Transverse colon (tissue), 4 donors: ENCODE measurements at regions not wholly inside any gene's neighbourhood (a gene's known extent, or its start where the extent isn't known, plus 50 kb on each side); places are given as distances from the start of the nearest gene placed in this dataset.

Experiments
- DNase-seq: peaks from one replicate; pipeline ENCODE4 v3.0.0-alpha.2; 2019
- H3K27ac ChIP-seq, 4 donors: fragments of 200-600 bp; sonication (generic); 2 replicates each; pipeline ENCODE4 v1.5.1; 2016 to 2018; ENCODE audit warnings: inconsistent platforms in 4 of 4
- H3K27me3 ChIP-seq: fragments of 200-600 bp; sonication (generic); 2 replicates; pipeline ENCODE4 v1.5.1; 2017; ENCODE audit warnings: inconsistent platforms
- H3K36me3 ChIP-seq, 4 donors: fragments of 200-600 bp; sonication (generic); 2 replicates each; pipeline ENCODE4 v1.5.1; 2017 to 2019; ENCODE audit warnings: inconsistent platforms in 4 of 4
- H3K4me1 ChIP-seq, 4 donors: fragments of 200-600 bp; sonication (generic); 2 replicates each; pipeline ENCODE4 v1.5.1; 2017 to 2020; ENCODE audit warnings: inconsistent platforms in 4 of 4
- H3K4me3 ChIP-seq, 4 donors: fragments of 200-600 bp; sonication (generic); 1 replicate in 1 of 4; 2 replicates in 3 of 4; pipeline versions ENCODE4 v1.5.1 to v1.6.1; 2017 to 2019; ENCODE audit warnings: inconsistent platforms in 4 of 4
- H3K9me3 ChIP-seq, 2 donors: fragments of 200-600 bp; sonication (generic); 2 replicates each; pipeline ENCODE4 v1.5.1; 2017 to 2019; ENCODE audit warnings: inconsistent platforms in 2 of 2
- CTCF ChIP-seq, 5 experiments: fragments of 200-600 bp in 3 of 5; fragments of 450-650 bp in 2 of 5; sonication (generic) in 3 of 5; IDR thresholded peaks; 1 replicate in 2 of 5; 2 replicates in 3 of 5; pipeline ENCODE4 v1.5.1; 2016 to 2017; ENCODE audit warnings: antibody characterized with exemption in 5 of 5, inconsistent platforms in 3 of 5, mild to moderate bottlenecking in 2 of 5, moderate library complexity in 1 of 5
- EP300 ChIP-seq: sonication (generic); formaldehyde crosslinking; IDR thresholded peaks from one replicate; pipeline ENCODE4 v1.6.1; 2017; ENCODE audit warnings: antibody characterized with exemption, low read depth
- POLR2A ChIP-seq: fragments of 450-650 bp; IDR thresholded peaks from one replicate; pipeline ENCODE4 v1.6.1; 2016; ENCODE audit warnings: antibody characterized with exemption, mild to moderate bottlenecking, moderate library complexity
- POLR2AphosphoS5 ChIP-seq, 3 donors: sonication (generic); formaldehyde crosslinking; IDR thresholded peaks; one replicate each; pipeline ENCODE4 v1.6.1; 2016; ENCODE audit warnings: antibody characterized with exemption in 3 of 3
- WGBS, 2 donors: methylation state at CpG; one replicate each; pipeline ENCODE4 v1.1.5; 2018; ENCODE audit warnings: low coverage in 1 of 2; 5-methylcytosine and 5-hydroxymethylcytosine counted together
- in situ Hi-C, 4 donors: fragments of 200-750 bp; cut with MboI; loops; one replicate each; pipeline versions ENCODE4 v1.15.0 to v1.15.1; 2017; ENCODE audit warnings: low sequenced_read_pairs in 3 of 4, low pct_ligation_motif_present in 1 of 4, low pct_unique_long_range_greater_than_20kb in 1 of 4
- intact Hi-C: fragments of 100-400 bp; cut with DNase I; formaldehyde crosslinking; loops from one replicate; pipeline ENCODE4 v1.15.1; 2023; ENCODE audit warnings: low total_unique reads

GRCh38 chr4:148958317-148958716 lies 516.1 kb upstream of the NR3C2 start:
- no peak overlapping the region for H3K4me3 ChIP-seq
- intact Hi-C loops, result no loop called here
- TF ChIP-seq POLR2AphosphoS5 (IDR thresholded peaks at IDR 0.05), result no peak
- TF ChIP-seq EP300, result no peak
- no peak for TF ChIP-seq CTCF (IDR thresholded peaks at IDR 0.05)
- TF ChIP-seq POLR2A, result no peak
- in situ Hi-C loops, result no loop called here
- no peaks in the 10 kb centered on the region for H3K36me3 ChIP-seq
- no peak overlapping the region for H3K27ac ChIP-seq
- DNase-seq, result no peak
- H3K4me1 ChIP-seq, result peaks cover 0 to 19% (median 0%) of the 10 kb centered on the region in 4 donors
- H3K27me3 ChIP-seq, result no peaks in the 10 kb centered on the region
- no peaks in the 10 kb centered on the region for H3K9me3 ChIP-seq
- WGBS, 2 donors, result 90 to 92% methylated on average over 1 of the region's 1 CpG

- no peak for TF ChIP-seq POLR2AphosphoS5 (IDR thresholded peaks at IDR 0.05)
- TF ChIP-seq POLR2A, result no peak
- no peak for TF ChIP-seq EP300
- no peak for TF ChIP-seq CTCF (IDR thresholded peaks at IDR 0.05)
- H3K4me3 ChIP-seq, result no peak overlapping the region
- WGBS, 2 donors, result 83 to 88% methylated on average over 1 of the region's 1 CpG
- no peaks in the 10 kb centered on the region for H3K9me3 ChIP-seq
- H3K4me1 ChIP-seq, result peaks cover 0 to 29% (median 0%) of the 10 kb centered on the region in 4 donors
- no peaks in the 10 kb centered on the region for H3K36me3 ChIP-seq
- no peaks in the 10 kb centered on the region for H3K27me3 ChIP-seq
- intact Hi-C loops (no loop called here), in situ Hi-C loops (no loop called here)
- H3K27ac ChIP-seq, result no peak overlapping the region
- no peak for DNase-seq
These were observed 513.5 kb upstream of the NR3C2 start for GRCh38 chr4:148955564-148956297.

- H3K27me3 ChIP-seq, result no peaks in the 10 kb centered on the region
- intact Hi-C loops (no loop called here), in situ Hi-C loops (no loop called here)
- H3K36me3 ChIP-seq, result no peaks in the 10 kb centered on the region
- no peak overlapping the region for H3K4me3 ChIP-seq
- peak overlapping the region; percentile 38 to 80 (median 58) for H3K27ac ChIP-seq
- H3K9me3 ChIP-seq, result no peaks in the 10 kb centered on the region
- WGBS, 2 donors, result 58 to 67% methylated on average over 7 of the region's 7 CpGs
- peak in 1 of 3 donors; percentile 27 for TF ChIP-seq POLR2AphosphoS5 (IDR thresholded peaks at IDR 0.05)
- no peak for TF ChIP-seq CTCF (IDR thresholded peaks at IDR 0.05)
- H3K4me1 ChIP-seq, result peaks cover 0 to 25% (median 0%) of the 10 kb centered on the region in 4 donors
- DNase-seq, result peak; percentile 18
These were observed 512.0 kb upstream of the NR3C2 start for GRCh38 chr4:148954011-148954749.

- Histone ChIP-seq H3K36me3 (no peaks in the 10 kb centered on the region), H3K27ac (no peak overlapping the region), H3K4me3 (no peak overlapping the region), H3K9me3 (no peaks in the 10 kb centered on the region), H3K4me1 (peaks cover 0 to 25% (median 0%) of the 10 kb centered on the region in 4 donors), H3K27me3 (no peaks in the 10 kb centered on the region)
- in situ Hi-C loops, result no loop called here
- intact Hi-C loops, result no loop called here
- TF ChIP-seq POLR2AphosphoS5 (IDR thresholded peaks at IDR 0.05) (no peak), POLR2A (no peak), CTCF (IDR thresholded peaks at IDR 0.05) (no peak), EP300 (no peak)
- WGBS, 2 donors, result 86 to 100% methylated on average over 2 to 3 of the region's 3 CpGs
- no peak for DNase-seq
These were observed 509.1 kb upstream of the NR3C2 start for GRCh38 chr4:148951346-148951745.
